Psoas muscle (tissue), 7 donors: ENCODE measurements at regions not wholly inside any gene's neighbourhood (a gene's known extent, or its start where the extent isn't known, plus 50 kb on each side); places are given as distances from the start of the nearest gene placed in this dataset.

Experiments used
- ATAC-seq, 4 donors: fragments of 200-7000 bp; cut with Tn5 transposase; one replicate each; pipeline ENCODE4 v1.9.1; 2020; ENCODE audit warnings: moderate library complexity in 3 of 4, mild to moderate bottlenecking in 2 of 4
- DNase-seq, 2 donors: peaks; one replicate each; pipeline ENCODE4 v3.0.0-alpha.2; 2020
- H3K27ac ChIP-seq: fragments of 200-600 bp; one replicate; pipeline ENCODE4 v1.8.0; 2022
- H3K27me3 ChIP-seq, 3 donors: fragments of 200-600 bp in 1 of 3; one replicate each; pipeline versions ENCODE4 v1.6.1 to v1.8.0; 2013 to 2022; ENCODE audit warnings: low read length in 2 of 3, mild to moderate bottlenecking in 2 of 3, moderate library complexity in 1 of 3; ENCODE audit not compliant: insufficient read depth in 3 of 3
- H3K36me3 ChIP-seq, 2 donors: fragments of 200-600 bp in 1 of 2; one replicate each; pipeline versions ENCODE4 v1.6.1 to v1.8.0; 2013 to 2022; ENCODE audit warnings: low read depth in 1 of 2, mild to moderate bottlenecking in 1 of 2, moderate library complexity in 1 of 2; ENCODE audit not compliant: insufficient read depth in 1 of 2
- H3K4me1 ChIP-seq: fragments of 200-600 bp; one replicate; pipeline ENCODE4 v1.8.0; 2022
- H3K4me3 ChIP-seq: fragments of 200-600 bp; one replicate; pipeline ENCODE4 v1.8.0; 2022; ENCODE audit warnings: mild to moderate bottlenecking
- H3K9me3 ChIP-seq: fragments of 200-600 bp; one replicate; pipeline ENCODE4 v1.8.0; 2022
- WGBS, 3 donors: extraction: QIAGEN DNeasy Blood & Tissue Kit; methylation state at CpG; one replicate each; pipeline versions ENCODE4 v1.1.6 to v1.1.7; 2013; 5-methylcytosine and 5-hydroxymethylcytosine counted together
- intact Hi-C, 2 donors: fragments of 100-400 bp; cut with DNase I; formaldehyde crosslinking; loops; one replicate each; pipeline versions ENCODE4 v1.11.0 to v1.14.2; 2022
- TF ChIP-seq, protein P1 (sequence below): fragments of 200-600 bp; IDR thresholded peaks from one replicate; pipeline ENCODE4 v1.8.0; 2022; ENCODE audit warnings: antibody characterized with exemption
- donor health status: healthy with polysubstance abuse.
- donor health status: DM: no; HTN: no; CAD: no; lungs with moderate emphysema.
- donor health status: Bipolar disorder and iron deficiency.
- donor health status: healthy.
- donor health status: DM: yes; HTN: yes; CAD: no.
- donor health status: DM: no; HTN: no; CAD: no.
- donor health status: DM: yes; HTN: yes; CAD: no.

DNA sequence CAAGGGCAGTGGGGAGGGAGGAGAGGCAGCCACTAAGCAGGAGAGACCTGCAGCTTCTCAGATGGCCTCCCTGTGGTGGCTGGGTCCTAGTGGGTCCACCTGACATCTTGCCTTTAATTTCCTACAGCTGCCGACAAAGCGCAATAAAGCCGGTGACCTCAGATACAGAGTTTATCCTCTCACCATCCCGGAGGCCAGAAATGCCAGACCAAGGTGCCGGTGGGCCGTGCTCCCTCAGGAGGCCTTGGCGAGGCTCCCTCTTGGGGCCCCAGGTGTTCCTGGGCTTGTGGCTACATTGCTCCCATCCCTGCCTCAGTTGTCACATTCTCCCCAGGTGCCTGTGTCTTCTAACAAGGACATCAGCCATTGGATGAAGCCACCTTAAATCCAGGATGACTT lies 103.0 kb downstream of the ADRA2C start:
- H3K4me1 ChIP-seq: no peaks in the 10 kb centered on the region
- DNase-seq (peak in 1 of 2 donors; percentile 1), ATAC-seq (no peak)
- no peak overlapping the region for H3K4me3 ChIP-seq
- intact Hi-C loops: no loop called here
- TF ChIP-seq, protein P1, sequence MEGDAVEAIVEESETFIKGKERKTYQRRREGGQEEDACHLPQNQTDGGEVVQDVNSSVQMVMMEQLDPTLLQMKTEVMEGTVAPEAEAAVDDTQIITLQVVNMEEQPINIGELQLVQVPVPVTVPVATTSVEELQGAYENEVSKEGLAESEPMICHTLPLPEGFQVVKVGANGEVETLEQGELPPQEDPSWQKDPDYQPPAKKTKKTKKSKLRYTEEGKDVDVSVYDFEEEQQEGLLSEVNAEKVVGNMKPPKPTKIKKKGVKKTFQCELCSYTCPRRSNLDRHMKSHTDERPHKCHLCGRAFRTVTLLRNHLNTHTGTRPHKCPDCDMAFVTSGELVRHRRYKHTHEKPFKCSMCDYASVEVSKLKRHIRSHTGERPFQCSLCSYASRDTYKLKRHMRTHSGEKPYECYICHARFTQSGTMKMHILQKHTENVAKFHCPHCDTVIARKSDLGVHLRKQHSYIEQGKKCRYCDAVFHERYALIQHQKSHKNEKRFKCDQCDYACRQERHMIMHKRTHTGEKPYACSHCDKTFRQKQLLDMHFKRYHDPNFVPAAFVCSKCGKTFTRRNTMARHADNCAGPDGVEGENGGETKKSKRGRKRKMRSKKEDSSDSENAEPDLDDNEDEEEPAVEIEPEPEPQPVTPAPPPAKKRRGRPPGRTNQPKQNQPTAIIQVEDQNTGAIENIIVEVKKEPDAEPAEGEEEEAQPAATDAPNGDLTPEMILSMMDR: no peak
- H3K27me3 ChIP-seq: peaks cover 0 to 74% (median 29%) of the 10 kb centered on the region in 3 donors
- no peak overlapping the region for H3K27ac ChIP-seq
- WGBS, 3 donors: 86 to 89% (median 87%) methylated on average over 7 of the region's 7 CpGs
- no peaks in the 10 kb centered on the region for H3K36me3 ChIP-seq
- H3K9me3 ChIP-seq: no peaks in the 10 kb centered on the region

DNA sequence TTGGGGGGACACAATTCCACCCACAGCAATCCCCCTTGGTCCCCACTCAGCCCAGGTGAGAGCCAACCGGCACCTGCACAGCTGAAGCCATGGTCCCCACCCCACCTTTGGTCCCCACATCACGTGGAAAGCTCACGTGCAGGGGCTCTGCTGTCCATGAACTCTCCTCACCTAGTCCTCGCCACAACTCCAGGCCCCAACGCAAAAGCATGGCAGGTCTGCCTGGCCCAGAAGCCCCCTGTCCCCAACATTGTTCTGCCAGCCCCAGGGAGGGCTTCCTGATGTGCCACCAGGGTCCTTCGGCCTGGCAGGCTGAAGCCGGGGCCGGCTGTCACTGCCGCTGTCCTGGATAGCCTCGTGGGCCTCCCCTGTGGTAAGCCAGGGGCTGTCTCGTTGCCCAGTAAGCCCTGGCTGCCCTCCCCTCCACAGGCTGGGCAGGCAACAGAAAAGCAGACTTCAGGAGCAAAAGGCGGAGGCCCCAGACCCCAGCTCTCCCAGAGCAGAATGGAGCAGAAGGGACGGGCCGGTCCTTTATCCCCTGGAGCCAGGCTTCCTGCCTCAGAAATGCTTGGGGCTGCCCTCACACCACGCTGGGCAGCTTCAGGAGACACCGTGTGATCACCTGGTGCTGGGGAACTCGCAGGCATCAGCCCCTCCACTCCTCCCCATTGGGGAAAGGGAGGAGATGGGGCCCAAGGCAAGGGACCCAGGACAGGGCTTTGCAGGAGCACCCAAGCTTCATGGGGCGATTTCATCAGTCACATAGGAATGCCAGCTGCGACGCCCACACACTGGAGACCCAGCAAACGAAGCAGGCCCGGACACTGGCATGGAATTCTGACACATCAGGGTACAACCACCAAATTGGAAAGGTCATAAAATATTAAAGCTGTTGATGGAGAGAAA lies 103.7 kb downstream of the ADRA2C start:
- TF ChIP-seq, protein P1: no peak
- Histone ChIP-seq H3K27me3 (peaks cover 0 to 74% (median 30%) of the 10 kb centered on the region in 3 donors), H3K9me3 (no peaks in the 10 kb centered on the region), H3K4me1 (no peaks in the 10 kb centered on the region), H3K36me3 (no peaks in the 10 kb centered on the region), H3K4me3 (no peak overlapping the region), H3K27ac (no peak overlapping the region)
- WGBS, 3 donors: 56 to 64% (median 61%) methylated on average over 22 of the region's 22 CpGs
- intact Hi-C loops: no loop called here
- DNase-seq (peak in 1 of 2 donors; percentile 13), ATAC-seq (no peak)

DNA sequence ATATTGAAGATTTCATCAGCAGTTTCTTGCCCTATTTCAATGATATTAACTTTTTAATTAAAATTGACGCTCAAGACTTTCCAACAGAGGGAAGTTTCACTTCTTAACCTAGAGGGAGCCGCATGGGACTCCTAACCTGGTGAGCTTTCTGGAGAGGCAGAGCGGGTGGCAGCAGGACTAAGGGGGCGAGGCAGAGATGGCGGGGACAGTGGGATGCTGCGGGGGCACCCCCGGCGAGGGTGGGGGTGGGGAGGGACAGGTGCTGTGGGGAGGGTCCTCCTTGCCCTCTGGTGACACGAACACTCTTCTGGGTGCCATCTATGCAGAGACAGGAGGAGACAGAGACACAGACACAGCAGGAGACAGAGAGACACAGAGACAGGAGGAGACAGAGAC lies 104.4 kb downstream of the ADRA2C start:
- Histone ChIP-seq H3K4me3 (no peak overlapping the region), H3K9me3 (no peaks in the 10 kb centered on the region), H3K27ac (no peak overlapping the region), H3K27me3 (peaks cover 0 to 74% (median 31%) of the 10 kb centered on the region in 3 donors), H3K36me3 (no peaks in the 10 kb centered on the region), H3K4me1 (no peaks in the 10 kb centered on the region)
- ATAC-seq (no peak), DNase-seq (peak in 1 of 2 donors; percentile 13)
- 78 to 85% (median 84%) methylated on average over 9 of the region's 9 CpGs for WGBS, 3 donors
- TF ChIP-seq, protein P1: no peak
- intact Hi-C loops: no loop called here

DNA sequence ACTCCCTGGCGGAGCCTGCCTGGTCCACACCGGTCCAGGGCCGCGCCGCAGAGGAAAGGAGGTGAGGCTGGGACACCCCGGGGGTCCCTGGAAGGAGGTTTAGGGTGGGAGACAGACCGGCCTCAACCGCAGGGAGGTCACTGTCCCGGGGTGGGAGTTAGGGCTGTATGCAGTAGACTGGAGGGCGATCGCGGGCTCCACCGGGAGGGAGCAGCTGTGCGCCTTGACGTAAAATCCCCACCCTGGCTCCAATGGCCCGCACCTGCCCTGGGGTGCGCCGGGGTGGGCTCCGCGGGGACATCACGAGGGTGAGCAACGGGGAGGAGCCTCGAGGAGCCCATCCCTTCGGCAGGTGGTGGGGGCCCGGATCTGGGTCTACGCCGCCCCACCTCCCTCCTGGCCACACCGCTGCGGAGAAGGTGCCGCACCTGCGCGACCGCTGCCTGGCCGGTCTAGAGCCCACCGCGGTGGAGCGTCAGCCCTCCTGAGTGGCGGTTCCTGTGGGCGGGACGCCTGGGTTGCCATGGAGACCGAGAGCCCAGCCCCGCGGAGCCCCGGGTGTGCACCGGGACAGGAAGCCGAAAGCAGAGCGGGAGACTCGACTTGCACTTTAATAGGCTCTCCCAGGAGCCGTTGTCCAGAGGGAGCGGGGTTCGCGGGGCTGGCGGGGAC lies 105.1 kb downstream of the ADRA2C start:
- 3 to 6% (median 6%) methylated on average over 27 to 53 of the region's 53 CpGs for WGBS, 3 donors
- DNase-seq: peak in 1 of 2 donors; percentile 54
- TF ChIP-seq, protein P1: no peak
- no peak overlapping the region for H3K27ac ChIP-seq
- H3K27me3 ChIP-seq: peaks cover 0 to 79% (median 33%) of the 10 kb centered on the region in 3 donors
- H3K9me3 ChIP-seq: no peaks in the 10 kb centered on the region
- no peaks in the 10 kb centered on the region for H3K36me3 ChIP-seq
- no peak for ATAC-seq
- H3K4me1 ChIP-seq: no peaks in the 10 kb centered on the region
- no peak overlapping the region for H3K4me3 ChIP-seq
- intact Hi-C loops: no loop called here
